ENCODE measurements at regions not wholly inside any gene's neighbourhood (a gene's known extent, or its start where the extent isn't known, plus 50 kb on each side); places are given as distances from the start of the nearest gene placed in this dataset.

DNA sequence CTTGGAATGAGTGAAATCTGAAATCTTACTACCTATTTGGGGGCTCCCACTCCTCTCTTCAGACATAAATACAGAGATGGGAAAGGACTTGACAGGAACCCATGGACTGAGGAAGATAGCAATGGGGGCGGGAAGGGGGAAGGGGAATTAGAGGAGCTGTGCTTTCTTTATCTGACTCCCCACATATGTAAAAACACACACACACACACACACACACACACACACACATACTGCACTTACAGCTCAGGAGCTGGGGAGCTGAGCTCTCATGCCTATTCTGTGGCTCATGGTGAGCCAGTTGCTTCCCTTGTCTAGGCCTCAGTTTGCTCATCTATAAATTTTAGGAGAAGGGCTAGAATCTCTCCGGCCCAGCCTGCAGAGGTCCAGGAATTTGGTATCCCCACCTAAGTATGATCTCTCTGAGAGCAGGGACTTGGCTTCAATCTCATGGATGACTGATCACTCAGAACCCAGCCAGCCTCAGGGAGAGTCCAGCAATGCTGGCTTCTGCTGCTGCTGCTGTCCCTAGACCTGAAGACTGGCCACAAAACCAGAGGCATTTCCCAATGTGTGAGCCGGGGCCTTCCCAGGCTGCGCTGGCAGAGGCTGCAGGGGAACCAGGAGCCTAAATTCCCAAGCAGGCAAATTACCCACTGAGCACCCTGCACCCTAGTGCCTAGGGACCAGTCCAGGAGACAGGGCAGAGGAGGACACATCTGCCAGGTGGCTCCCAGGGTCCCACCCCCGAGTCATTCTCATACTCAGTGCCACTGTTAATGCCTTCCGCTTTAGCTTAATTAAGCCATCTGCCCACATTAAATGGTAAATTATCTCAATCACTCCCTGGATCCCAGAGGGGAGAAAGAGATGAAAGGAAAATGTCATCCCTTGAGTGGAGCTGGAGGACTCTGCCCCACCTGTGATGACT is 57.5 kb upstream of the RBM15 start:
- no peak overlapping the region for H3K27ac ChIP-seq
- no peaks in the 10 kb centered on the region for H3K4me1 ChIP-seq
- H3K9me3 ChIP-seq, result no peaks in the 10 kb centered on the region
- POLR2A ChIA-PET, result interaction anchor here (0.6 kb wide), 1 partner anchor 81 kb away, joined by 4 read pairs; no protein-coding TSS in a partner anchor
- WGBS (ENCODE audit: missing lambda C conversion rate), result 71% methylated on average over 4 of the region's 6 CpGs
- FAIRE-seq, result no peak
- no peak for TF ChIP-seq ZFP36 (IDR thresholded peaks at IDR 0.05; ENCODE audit: borderline replicate concordance, partially characterized antibody)
- TF ChIP-seq, protein P1, sequence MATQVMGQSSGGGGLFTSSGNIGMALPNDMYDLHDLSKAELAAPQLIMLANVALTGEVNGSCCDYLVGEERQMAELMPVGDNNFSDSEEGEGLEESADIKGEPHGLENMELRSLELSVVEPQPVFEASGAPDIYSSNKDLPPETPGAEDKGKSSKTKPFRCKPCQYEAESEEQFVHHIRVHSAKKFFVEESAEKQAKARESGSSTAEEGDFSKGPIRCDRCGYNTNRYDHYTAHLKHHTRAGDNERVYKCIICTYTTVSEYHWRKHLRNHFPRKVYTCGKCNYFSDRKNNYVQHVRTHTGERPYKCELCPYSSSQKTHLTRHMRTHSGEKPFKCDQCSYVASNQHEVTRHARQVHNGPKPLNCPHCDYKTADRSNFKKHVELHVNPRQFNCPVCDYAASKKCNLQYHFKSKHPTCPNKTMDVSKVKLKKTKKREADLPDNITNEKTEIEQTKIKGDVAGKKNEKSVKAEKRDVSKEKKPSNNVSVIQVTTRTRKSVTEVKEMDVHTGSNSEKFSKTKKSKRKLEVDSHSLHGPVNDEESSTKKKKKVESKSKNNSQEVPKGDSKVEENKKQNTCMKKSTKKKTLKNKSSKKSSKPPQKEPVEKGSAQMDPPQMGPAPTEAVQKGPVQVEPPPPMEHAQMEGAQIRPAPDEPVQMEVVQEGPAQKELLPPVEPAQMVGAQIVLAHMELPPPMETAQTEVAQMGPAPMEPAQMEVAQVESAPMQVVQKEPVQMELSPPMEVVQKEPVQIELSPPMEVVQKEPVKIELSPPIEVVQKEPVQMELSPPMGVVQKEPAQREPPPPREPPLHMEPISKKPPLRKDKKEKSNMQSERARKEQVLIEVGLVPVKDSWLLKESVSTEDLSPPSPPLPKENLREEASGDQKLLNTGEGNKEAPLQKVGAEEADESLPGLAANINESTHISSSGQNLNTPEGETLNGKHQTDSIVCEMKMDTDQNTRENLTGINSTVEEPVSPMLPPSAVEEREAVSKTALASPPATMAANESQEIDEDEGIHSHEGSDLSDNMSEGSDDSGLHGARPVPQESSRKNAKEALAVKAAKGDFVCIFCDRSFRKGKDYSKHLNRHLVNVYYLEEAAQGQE (IDR thresholded peaks at IDR 0.05), result no peak
- no peak for TF ChIP-seq RFX5 (IDR thresholded peaks at IDR 0.05)
- no peak for TF ChIP-seq HOXB5 (CRISPR knock-in tag; IDR thresholded peaks at IDR 0.05)
- no peak for TF ChIP-seq ZNF302 (CRISPR knock-in tag; IDR thresholded peaks at IDR 0.05)
- no peak for TF ChIP-seq EHF (CRISPR knock-in tag; IDR thresholded peaks at IDR 0.05)
- TF ChIP-seq, protein P2, sequence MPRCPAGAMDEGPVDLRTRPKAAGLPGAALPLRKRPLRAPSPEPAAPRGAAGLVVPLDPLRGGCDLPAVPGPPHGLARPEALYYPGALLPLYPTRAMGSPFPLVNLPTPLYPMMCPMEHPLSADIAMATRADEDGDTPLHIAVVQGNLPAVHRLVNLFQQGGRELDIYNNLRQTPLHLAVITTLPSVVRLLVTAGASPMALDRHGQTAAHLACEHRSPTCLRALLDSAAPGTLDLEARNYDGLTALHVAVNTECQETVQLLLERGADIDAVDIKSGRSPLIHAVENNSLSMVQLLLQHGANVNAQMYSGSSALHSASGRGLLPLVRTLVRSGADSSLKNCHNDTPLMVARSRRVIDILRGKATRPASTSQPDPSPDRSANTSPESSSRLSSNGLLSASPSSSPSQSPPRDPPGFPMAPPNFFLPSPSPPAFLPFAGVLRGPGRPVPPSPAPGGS (IDR thresholded peaks at IDR 0.05), result no peak
- no peak for TF ChIP-seq CBX8 (IDR thresholded peaks at IDR 0.05)
- no peak for TF ChIP-seq CEBPB (IDR thresholded peaks at IDR 0.05)
- TF ChIP-seq MAFK (IDR thresholded peaks at IDR 0.05; ENCODE audit: partially characterized antibody), result no peak
- TF ChIP-seq, protein P3, sequence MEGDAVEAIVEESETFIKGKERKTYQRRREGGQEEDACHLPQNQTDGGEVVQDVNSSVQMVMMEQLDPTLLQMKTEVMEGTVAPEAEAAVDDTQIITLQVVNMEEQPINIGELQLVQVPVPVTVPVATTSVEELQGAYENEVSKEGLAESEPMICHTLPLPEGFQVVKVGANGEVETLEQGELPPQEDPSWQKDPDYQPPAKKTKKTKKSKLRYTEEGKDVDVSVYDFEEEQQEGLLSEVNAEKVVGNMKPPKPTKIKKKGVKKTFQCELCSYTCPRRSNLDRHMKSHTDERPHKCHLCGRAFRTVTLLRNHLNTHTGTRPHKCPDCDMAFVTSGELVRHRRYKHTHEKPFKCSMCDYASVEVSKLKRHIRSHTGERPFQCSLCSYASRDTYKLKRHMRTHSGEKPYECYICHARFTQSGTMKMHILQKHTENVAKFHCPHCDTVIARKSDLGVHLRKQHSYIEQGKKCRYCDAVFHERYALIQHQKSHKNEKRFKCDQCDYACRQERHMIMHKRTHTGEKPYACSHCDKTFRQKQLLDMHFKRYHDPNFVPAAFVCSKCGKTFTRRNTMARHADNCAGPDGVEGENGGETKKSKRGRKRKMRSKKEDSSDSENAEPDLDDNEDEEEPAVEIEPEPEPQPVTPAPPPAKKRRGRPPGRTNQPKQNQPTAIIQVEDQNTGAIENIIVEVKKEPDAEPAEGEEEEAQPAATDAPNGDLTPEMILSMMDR (IDR thresholded peaks at IDR 0.05), result no peak
- TF ChIP-seq, protein P4, sequence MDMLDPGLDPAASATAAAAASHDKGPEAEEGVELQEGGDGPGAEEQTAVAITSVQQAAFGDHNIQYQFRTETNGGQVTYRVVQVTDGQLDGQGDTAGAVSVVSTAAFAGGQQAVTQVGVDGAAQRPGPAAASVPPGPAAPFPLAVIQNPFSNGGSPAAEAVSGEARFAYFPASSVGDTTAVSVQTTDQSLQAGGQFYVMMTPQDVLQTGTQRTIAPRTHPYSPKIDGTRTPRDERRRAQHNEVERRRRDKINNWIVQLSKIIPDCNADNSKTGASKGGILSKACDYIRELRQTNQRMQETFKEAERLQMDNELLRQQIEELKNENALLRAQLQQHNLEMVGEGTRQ (IDR thresholded peaks at IDR 0.05), result no peak
- no peak overlapping the region for H3K4me2 ChIP-seq
- no peak for DNase-seq (ENCODE audit: low read depth in 1 of 2, low spot score in 1 of 2)
- CTCF ChIA-PET, result interaction anchor here (1.2 to 1.6 kb wide), 2 partner anchors 31 to 67 kb away, joined by 3 to 4 read pairs; no protein-coding TSS in a partner anchor
- no peak for ATAC-seq
- no peak overlapping the region for H3K4me3 ChIP-seq

DNA sequence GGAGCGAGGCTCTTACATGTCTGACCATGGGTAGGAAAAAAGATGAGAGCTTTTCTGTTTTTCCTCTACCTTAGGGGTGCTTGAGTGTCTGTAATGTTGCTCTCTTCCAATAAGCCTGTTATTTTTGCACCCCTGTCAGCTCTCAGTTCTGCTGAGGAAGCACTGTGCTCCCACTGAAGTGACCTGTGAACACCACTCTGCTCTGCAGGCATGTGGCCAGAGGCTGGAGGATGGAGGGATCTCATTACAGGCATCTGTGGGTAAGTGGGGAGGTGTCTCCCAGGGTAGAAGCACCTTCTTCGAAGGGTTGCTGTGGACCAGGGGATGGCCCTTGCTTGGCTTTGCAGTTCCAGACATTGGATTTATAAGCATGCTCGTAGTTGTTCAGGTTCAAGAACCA is 56.8 kb upstream of the RBM15 start:
- Histone ChIP-seq H3K27ac (no peak overlapping the region), H3K4me3 (no peak overlapping the region), H3K4me2 (no peak overlapping the region), H3K4me1 (no peaks in the 10 kb centered on the region), H3K9me3 (no peaks in the 10 kb centered on the region)
- CTCF ChIA-PET, result interaction anchor here (0.8 to 1.6 kb wide), 2 partner anchors 30 to 80 kb away, joined by 3 to 4 read pairs; no protein-coding TSS in a partner anchor
- POLR2A ChIA-PET, result interaction anchor here (0.6 kb wide), 1 partner anchor 80 kb away, joined by 4 read pairs; no protein-coding TSS in a partner anchor
- DNase-seq (ENCODE audit: low read depth in 1 of 2, low spot score in 1 of 2) (no peak), FAIRE-seq (no peak), ATAC-seq (no peak)
- WGBS (ENCODE audit: missing lambda C conversion rate), result 61% methylated on average over 3 of the region's 3 CpGs
- TF ChIP-seq SREBF2 (IDR thresholded peaks at IDR 0.05), result no peak
- TF ChIP-seq, protein P3 (IDR thresholded peaks at IDR 0.05), result no peak
- TF ChIP-seq, protein P1 (IDR thresholded peaks at IDR 0.05), result no peak
- TF ChIP-seq, protein P5, sequence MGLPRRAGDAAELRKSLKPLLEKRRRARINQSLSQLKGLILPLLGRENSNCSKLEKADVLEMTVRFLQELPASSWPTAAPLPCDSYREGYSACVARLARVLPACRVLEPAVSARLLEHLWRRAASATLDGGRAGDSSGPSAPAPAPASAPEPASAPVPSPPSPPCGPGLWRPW (IDR thresholded peaks at IDR 0.05), result no peak
- TF ChIP-seq MAFK (IDR thresholded peaks at IDR 0.05; ENCODE audit: partially characterized antibody), result no peak
- TF ChIP-seq GATA3 (IDR thresholded peaks at IDR 0.05; ENCODE audit: borderline replicate concordance), result no peak
- TF ChIP-seq EHMT2 (IDR thresholded peaks at IDR 0.05; ENCODE audit: low read depth), result no peak
- TF ChIP-seq POLR2AphosphoS2 (conservative IDR thresholded peaks at IDR 0.05; ENCODE audit: low read length), result no peak
- no peak for TF ChIP-seq JUN (IDR thresholded peaks at IDR 0.05)
- TF ChIP-seq FOSL2 (IDR thresholded peaks at IDR 0.05), result no peak
- no peak for TF ChIP-seq FOSL2 (CRISPR knock-in tag; IDR thresholded peaks at IDR 0.05)
- TF ChIP-seq FOXS1 (CRISPR knock-in tag; IDR thresholded peaks at IDR 0.05), result no peak

Measured in A549 (cell line).